HL-60/S4 treated with phorbol 12-myristate 13-acetate at 8.2 ng/mL for 4 days and 3 days (cell line): ENCODE measurements at regions not wholly inside any gene's neighbourhood (a gene's known extent, or its start where the extent isn't known, plus 50 kb on each side); places are given as distances from the start of the nearest gene placed in this dataset.

Experiments used
- in situ Hi-C: fragments of 300-500 bp; cut with MboI; formaldehyde crosslinking; loops from 2 replicates; pipeline ENCODE4 v1.15.0; 2022; ENCODE audit warnings: low sequenced_read_pairs

- in situ Hi-C loops = no loop called here
These were observed 132.2 kb downstream of the GPX5 start for GRCh38 chr6:28657769-28658465.

DNA sequence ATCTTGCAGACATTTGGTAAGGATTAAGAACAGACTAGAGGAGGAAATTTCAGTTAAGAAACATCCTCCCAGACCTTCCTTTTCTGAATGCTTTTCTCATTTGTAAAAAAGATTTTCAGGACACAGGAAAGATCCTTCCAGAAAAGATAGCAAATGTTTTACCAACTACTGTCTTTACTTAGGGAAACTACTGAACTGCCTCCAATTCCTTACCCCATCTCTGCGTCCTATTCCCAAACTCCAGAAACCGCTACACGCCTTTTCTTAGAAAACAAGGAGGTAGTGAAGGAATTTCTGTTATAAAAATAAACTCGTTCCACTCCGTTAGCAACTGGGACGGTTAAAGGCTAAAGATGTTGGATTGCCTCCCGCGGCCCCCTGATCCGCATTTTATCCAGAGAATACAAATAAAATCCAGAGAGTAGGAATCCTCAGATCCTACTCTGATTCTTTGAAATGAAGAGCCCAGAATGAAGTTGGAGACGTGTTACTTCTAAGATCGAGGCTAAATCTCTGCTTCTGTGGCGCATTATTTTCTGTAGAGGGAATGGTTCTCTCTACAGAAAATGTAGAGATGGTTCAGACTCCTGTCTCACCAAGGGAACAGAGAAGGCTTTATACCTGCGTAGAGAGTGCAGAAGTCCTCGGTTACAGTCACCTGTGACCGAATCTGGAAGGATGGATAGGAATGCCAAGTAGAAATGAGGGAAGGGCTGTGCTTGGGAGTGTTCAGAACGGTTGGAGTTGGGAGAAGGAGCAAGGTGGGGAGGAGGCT lies 133.0 kb downstream of the GPX5 start:
- in situ Hi-C loops = no loop called here

DNA sequence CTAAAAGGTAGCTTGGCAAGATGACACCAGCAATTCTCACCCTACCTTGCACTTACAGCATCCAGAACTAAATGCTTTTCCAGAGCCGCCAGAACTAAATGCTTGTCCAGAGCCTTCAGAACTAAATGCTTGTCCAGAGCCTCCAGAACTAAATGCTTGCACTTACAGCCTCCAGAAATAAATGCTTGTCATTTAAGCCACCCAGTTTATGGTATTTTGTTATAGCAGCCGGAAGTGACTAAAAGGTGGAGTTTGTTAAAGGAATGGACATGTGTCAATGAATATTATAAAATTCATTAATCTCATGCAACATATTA lies 133.5 kb downstream of the GPX5 start:
- in situ Hi-C loops = no loop called here

DNA sequence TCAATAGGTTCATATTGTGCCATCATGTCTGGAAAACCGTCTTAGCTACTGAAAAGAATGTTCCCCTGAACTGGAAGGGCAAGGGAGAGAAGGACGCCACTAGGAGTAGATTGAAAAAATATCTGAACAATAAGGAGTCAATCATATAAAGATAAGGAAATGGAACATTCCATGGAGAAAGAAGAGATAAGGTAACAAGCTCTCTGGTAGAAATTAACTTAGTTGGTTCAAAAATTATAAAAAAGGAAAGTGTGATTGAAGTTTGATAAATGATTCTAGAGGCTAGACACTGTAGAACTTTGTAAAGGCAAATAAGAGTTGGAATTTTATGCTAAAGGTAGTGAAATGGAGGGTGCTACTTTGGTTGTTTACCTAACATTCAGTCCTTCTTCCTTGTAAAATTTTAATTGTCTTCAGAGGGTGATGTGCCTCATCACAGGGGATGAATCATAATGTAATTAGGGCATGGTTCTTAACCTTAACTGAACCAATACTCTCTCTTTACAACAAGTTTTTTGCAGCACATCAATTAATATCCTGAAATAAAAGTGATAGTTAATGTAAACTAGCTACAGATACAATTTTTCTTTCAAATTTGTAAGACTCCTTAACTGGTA lies 135.5 kb downstream of the GPX5 start:
- in situ Hi-C loops = no loop called here

GRCh38 chr6:28664870-28665396 lies 139.3 kb downstream of the GPX5 start:
- in situ Hi-C loops = no loop called here

DNA sequence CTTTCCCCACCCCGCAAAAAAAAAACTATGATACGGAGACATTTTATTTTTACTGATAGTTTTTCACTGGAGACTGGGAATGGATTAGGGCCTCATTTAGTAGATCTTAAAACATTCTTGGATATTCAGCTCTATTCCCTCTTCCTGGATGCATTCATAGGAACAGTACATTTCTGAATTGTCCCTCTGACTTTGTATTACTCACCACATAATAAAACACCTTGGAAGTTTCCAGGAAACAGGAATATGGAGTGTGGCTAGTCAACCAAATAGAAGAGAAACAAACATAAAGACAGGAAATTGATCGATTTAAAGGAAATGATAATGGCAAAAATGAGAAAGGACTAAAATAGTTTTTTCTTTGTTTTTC lies 147.7 kb downstream of the GPX5 start:
- in situ Hi-C loops = no loop called here

- in situ Hi-C loops = no loop called here
These were observed 148.3 kb downstream of the GPX5 start for GRCh38 chr6:28673787-28674671.

DNA sequence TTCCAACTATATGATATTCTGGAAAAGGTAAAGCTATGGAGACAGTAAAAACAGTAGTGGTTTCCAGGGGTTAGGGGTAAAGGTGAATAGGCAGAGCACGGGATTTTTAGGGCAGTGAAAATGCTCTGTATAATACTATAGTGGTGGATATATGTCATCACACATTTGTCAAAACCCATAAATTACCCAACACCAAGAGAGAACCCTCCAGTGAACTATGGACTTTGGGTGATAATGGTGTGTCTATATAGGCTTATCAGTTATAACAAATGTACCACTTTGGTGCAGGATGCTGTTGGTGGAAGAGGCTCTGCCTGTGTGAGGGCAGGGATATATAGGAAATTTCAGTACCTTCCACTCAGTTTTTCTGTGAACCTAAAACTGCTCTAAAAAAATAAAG lies 149.9 kb downstream of the GPX5 start:
- in situ Hi-C loops = loop anchor here (25.0 kb wide), 1 partner anchor 337 kb away; the partner anchor contains the start of gene ZNF311

DNA sequence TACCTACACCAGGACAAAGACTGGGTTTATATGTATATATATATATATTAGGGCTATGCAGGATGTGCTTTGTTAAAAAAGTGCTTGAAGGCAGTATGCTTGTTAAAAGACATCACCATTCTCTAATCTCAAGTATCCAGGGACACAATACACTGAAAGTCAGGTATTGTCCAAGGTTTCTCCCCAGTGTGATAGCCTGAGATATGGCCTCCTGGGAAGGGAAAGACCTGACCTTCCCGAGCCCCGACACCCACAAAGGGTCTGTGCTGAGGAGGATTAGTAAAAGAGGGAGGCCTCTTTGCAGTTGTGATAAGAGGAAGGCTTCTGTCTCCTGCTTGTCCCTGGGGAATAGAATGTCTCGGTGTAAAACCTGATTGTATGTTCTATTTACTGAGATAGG lies 156.9 kb downstream of the GPX5 start:
- in situ Hi-C loops = loop anchor here (25.0 kb wide), 1 partner anchor 330 kb away; the partner anchor contains the start of gene ZNF311

DNA sequence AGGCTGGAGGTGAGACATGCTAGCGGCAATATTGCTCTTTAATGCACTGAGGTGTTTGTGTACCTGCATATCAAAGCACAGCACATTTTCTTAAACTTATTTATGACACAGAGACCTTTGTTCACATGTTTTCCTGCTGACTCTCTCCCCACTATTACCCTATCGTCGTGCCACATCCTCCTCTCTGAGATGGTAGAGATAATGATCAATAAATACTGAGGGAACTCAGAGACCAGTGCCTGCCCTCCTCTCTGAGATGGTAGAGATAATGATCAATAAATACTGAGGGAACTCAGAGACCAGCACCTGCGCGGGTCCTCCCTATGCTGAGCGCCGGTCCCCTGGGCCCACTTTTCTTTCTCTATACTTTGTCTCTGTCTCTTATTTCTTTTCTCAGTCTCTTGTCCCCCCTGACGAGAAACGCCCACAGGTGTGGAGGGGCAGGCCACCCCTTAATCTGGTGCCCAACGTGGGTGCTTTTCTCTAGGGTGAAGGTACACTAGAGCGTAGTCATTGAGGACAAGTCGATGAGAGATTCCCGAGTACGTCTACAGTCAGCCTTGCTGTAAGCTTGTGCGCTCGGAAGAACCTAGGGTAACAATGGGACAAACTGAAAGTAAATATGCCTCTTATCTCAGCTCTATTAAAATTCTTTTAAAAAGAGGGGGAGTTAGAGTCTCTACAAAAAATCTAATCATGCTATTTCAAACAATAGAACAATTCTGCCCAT lies 157.4 kb downstream of the GPX5 start:
- in situ Hi-C loops = loop anchor here (25.0 kb wide), 1 partner anchor 329 kb away; the partner anchor contains the start of gene ZNF311

DNA sequence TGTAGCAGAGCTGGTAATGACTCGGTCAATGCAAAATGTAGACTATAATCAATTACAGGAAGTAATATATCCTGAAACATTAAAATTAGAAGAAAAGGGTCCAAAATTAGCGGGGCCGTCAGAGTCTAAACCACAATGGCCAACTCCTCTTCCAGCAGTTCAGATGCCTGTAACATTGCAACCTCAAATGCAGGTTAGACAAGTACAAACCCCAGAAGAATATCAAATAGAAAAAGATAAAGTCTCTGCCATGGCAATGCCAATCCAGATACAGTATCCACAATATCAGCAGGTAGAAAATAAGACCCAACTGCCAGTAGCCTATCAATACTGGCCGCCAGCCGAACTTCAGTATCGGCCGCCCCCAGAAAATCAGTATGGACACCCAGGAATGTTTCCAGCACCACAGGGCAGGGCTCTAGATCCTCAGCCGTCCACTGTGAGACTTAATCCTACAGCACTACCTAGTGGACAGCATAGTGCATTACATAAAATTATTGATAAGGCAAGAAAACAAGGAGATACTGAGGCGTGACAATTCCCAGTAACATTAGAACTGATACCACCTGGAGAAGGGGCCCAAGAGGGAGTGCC lies 158.4 kb downstream of the GPX5 start:
- in situ Hi-C loops = loop anchor here (25.0 kb wide), 1 partner anchor 328 kb away; the partner anchor contains the start of gene ZNF311

- in situ Hi-C loops = loop anchor here (25.0 kb wide), 1 partner anchor 326 kb away; the partner anchor contains the start of gene ZNF311
These were observed 160.3 kb downstream of the GPX5 start for GRCh38 chr6:28685960-28686359.

DNA sequence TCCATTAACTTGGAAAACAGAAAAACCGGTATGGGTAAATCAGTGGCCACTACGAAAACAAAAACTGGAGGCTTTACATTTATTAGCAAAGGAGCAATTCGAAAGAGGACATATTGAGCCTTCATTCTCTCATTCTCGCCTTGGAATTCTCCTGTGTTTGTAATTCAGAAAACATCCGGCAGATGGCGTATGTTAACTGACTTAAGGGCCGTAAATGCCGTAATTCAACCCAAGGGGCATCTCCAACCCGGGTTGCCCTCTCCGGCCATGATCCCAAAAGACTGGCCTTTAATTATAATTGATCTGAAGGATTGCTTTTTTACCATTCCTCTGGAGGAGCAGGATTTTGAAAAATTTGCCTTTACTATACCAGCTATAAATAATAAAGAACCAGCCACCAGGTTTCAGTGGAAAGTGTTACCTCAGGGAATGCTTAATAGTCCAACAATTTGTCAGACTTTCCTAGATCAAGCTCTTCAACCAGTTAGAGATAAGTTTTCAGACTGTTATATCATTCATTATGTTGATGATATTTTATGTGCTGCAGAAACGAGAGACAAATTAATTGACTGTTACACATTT lies 160.9 kb downstream of the GPX5 start:
- in situ Hi-C loops = loop anchor here (25.0 kb wide), 1 partner anchor 326 kb away; the partner anchor contains the start of gene ZNF311

DNA sequence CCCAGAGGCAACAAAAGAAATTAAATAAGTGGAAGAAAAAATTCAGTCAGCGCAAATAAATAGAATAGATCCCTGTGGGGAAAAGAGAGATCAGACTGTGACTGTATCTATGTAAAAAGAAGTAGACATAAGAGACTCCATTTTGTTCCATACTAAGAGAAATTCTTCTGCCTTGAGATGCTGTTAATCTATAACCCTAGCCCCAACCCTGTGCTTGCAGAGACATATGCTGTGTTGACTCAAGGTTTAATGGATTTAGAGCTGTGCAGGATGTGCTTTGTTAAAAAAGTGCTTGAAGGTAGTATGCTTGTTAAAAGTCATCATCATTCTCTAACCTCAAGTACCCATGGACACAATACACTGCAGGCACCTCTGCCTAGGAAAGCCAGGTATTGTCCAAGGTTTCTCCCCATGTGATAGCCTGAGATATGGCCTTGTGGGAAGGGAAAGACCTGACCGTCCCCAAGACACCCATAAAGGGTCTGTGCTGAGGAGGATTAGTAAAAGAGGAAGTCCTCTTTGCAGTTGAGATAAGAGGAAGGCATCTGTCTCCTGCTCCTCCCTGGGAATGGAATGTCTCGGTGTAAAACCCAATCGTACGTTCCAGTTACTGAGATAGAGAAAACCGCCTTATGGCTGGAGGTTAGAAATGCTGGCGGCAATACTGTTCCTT lies 161.8 kb downstream of the GPX5 start:
- in situ Hi-C loops = loop anchor here (25.0 kb wide), 1 partner anchor 325 kb away; the partner anchor contains the start of gene ZNF311

GRCh38 chr6:28691991-28692390 lies 166.3 kb downstream of the GPX5 start:
- in situ Hi-C loops = loop anchor here (25.0 kb wide), 1 partner anchor 320 kb away; the partner anchor contains the start of gene ZNF311

DNA sequence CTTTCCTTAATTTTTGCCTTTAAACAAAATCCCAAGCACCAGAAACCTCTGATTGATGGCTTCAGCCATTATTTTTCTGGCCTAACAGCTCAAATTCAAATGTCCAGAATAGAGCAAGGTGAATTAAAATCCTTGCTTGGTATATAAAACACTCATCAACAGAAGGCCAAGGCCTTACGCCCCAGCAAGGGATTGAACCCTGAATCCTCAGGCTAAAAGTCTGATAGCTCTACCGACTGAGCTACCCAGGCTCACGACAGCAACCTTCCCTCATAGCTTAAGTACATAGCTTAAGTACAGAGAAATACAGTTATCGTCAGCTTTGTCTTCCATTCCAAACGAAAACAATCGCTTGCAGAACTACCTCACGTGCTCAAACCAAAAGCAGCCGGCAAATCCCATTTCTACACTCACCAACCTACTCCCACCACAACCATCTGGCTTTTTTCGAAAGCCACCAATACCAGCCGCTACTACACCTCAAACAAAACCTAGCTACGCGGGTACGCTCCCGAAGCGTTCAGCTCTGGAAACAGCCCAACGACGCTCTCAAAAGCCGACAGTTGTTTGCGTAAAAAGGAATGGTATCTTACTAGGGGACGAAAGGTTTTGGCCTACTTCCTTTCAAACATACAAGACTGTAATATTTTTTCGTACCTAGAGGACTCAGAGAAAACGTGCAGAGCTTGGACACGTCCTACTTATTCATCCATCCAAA lies 167.5 kb downstream of the GPX5 start:
- in situ Hi-C loops = loop anchor here (25.0 kb wide), 1 partner anchor 319 kb away; the partner anchor contains the start of gene ZNF311

- in situ Hi-C loops = loop anchor here (25.0 kb wide), 1 partner anchor 318 kb away; the partner anchor contains the start of gene ZNF311
These were observed 168.2 kb downstream of the GPX5 start for GRCh38 chr6:28693751-28694443.
